ENCODE measurements at regions not wholly inside any gene's neighbourhood (a gene's known extent, or its start where the extent isn't known, plus 50 kb on each side); places are given as distances from the start of the nearest gene placed in this dataset.
"Not testable (repeated sequence)": the region's sequence is repeated elsewhere in the genome, so short reads cannot be mapped to it uniquely, and the experiment has no call there.

- DNase-seq = not testable (repeated sequence)
Observed at GRCh38 chr2:240243049-240243448, 102.6 kb upstream of the OTOS start.

GRCh38 chr2:240244543-240244942 lies 104.1 kb upstream of the OTOS start:
- DNase-seq = no peak

- DNase-seq = no peak
Observed at GRCh38 chr2:240245184-240245583, 104.7 kb upstream of the OTOS start.

GRCh38 chr2:240245706-240246105 lies 105.2 kb upstream of the OTOS start:
- DNase-seq = no peak

GRCh38 chr2:240246173-240246820 lies 105.8 kb upstream of the OTOS start:
- DNase-seq = no peak

GRCh38 chr2:240247241-240247867 lies 106.9 kb upstream of the OTOS start:
- DNase-seq = no peak

- no peak for DNase-seq
Observed at GRCh38 chr2:240247868-240248720, 107.6 kb upstream of the OTOS start.

GRCh38 chr2:240248721-240249422 lies 108.4 kb upstream of the OTOS start:
- no peak for DNase-seq

- no peak for DNase-seq
Observed at GRCh38 chr2:240249423-240250149, 109.1 kb upstream of the OTOS start.

GRCh38 chr2:240250150-240250984 lies 109.9 kb upstream of the OTOS start:
- DNase-seq = no peak

- no peak for DNase-seq
Observed at GRCh38 chr2:240250985-240251847, 110.8 kb upstream of the OTOS start.

GRCh38 chr2:240251848-240252190 lies 111.4 kb upstream of the OTOS start:
- no peak for DNase-seq

- DNase-seq = no peak
Observed at GRCh38 chr2:240252191-240252871, 111.9 kb upstream of the OTOS start.

- no peak for DNase-seq
Observed at GRCh38 chr2:240252872-240253511, 112.5 kb upstream of the OTOS start.

- DNase-seq = no peak
Observed at GRCh38 chr2:240253583-240254145, 113.2 kb upstream of the OTOS start.

- no peak for DNase-seq
Observed at GRCh38 chr2:240254337-240255164, 114.1 kb upstream of the OTOS start.

GRCh38 chr2:240255165-240255491 lies 114.7 kb upstream of the OTOS start:
- no peak for DNase-seq
